CD4-positive, alpha-beta T cell (primary cell): ENCODE measurements at regions not wholly inside any gene's neighbourhood (a gene's known extent, or its start where the extent isn't known, plus 50 kb on each side); places are given as distances from the start of the nearest gene placed in this dataset.

ENCODE experiments used
- ATAC-seq: fragments of 200-7000 bp; cut with Tn5 transposase; one replicate; pipeline ENCODE4 v1.10.0; 2022; ENCODE audit warnings: mild to moderate bottlenecking; ENCODE audit not compliant: poor library complexity
- CTCF ChIA-PET: fragments of 350-600 bp; sonication (Branson Sonifier 250); formaldehyde crosslinking; loops from one replicate; lab custom pipeline; 2021; ENCODE audit warnings: antibody characterized with exemption, inconsistent platforms; lab: Charles Lee
- POLR2A ChIA-PET: fragments of 350-600 bp; sonication (Branson Sonifier 250); formaldehyde crosslinking; loops from one replicate; lab custom pipeline; 2021; ENCODE audit warnings: antibody characterized with exemption, inconsistent platforms; lab: Charles Lee
- DNase-seq, 14 experiments: peaks; one replicate each; pipeline ENCODE4 v3.0.0-alpha.2; 2013 to 2020; ENCODE audit warnings: mixed read lengths in 2 of 14
- H3K27ac ChIP-seq, 2 donors: one replicate each; pipeline versions ENCODE4 v1.5.1 to v1.7.0; 2013; ENCODE audit warnings: low read length in 2 of 2, low read depth in 1 of 2, mild to moderate bottlenecking in 1 of 2
- H3K27me3 ChIP-seq, 2 experiments: 1 replicate in 1 of 2; 2 replicates in 1 of 2; pipeline versions ENCODE4 v1.6.1 to v1.7.0; 2013; ENCODE audit warnings: low read length in 2 of 2, control low read depth in 1 of 2, mild to moderate bottlenecking in 1 of 2, moderate library complexity in 1 of 2; ENCODE audit not compliant: insufficient read depth in 2 of 2, control insufficient read depth in 1 of 2
- H3K36me3 ChIP-seq: one replicate; pipeline ENCODE4 v1.6.1; 2013; ENCODE audit warnings: low read length, control low read depth; ENCODE audit not compliant: insufficient read depth
- H3K4me1 ChIP-seq: one replicate; pipeline ENCODE4 v1.6.1; 2013; ENCODE audit warnings: low read length, control low read depth; ENCODE audit not compliant: insufficient read depth
- H3K4me3 ChIP-seq: one replicate; pipeline ENCODE4 v1.5.1; 2013; ENCODE audit warnings: mild to moderate bottlenecking, low read length, moderate library complexity
- H3K9me3 ChIP-seq, 2 experiments: 1 replicate in 1 of 2; 2 replicates in 1 of 2; pipeline versions ENCODE4 v1.6.1 to v1.7.0; 2013; ENCODE audit warnings: low read length in 2 of 2, mild to moderate bottlenecking in 2 of 2, control low read depth in 1 of 2, moderate library complexity in 1 of 2; ENCODE audit not compliant: control insufficient read depth in 1 of 2, insufficient read depth in 1 of 2
- H3K27ac Mint-ChIP-seq: one replicate; pipeline ENCODE4 v1.8.0; 2020; ENCODE audit warnings: mixed read lengths
- H3K27me3 Mint-ChIP-seq: one replicate; pipeline ENCODE4 v1.8.0; 2021; ENCODE audit warnings: mixed read lengths
- H3K36me3 Mint-ChIP-seq: one replicate; pipeline ENCODE4 v1.8.0; 2021; ENCODE audit warnings: low read depth, mixed read lengths
- H3K4me1 Mint-ChIP-seq: one replicate; pipeline ENCODE4 v1.8.0; 2021; ENCODE audit warnings: low read depth, mixed read lengths
- H3K4me3 Mint-ChIP-seq: one replicate; pipeline ENCODE4 v1.8.0; 2020; ENCODE audit warnings: mild to moderate bottlenecking, mixed read lengths
- H3K9me3 Mint-ChIP-seq: one replicate; pipeline ENCODE4 v1.8.0; 2020; ENCODE audit warnings: mixed read lengths
- intact Hi-C, 2 experiments: fragments of 100-400 bp; cut with DNase I in 1 of 2; cut with micrococcal nuclease in 1 of 2; formaldehyde crosslinking; loops; one replicate each; pipeline versions ENCODE4 v1.15.1 to v1.9.0; 2023 to 2025; cut with DNase I, micrococcal nuclease
- TF ChIP-seq, protein P1 (sequence below): fragments of 200-600 bp; IDR thresholded peaks from one replicate; pipeline ENCODE4 v1.8.0; 2022; ENCODE audit warnings: antibody characterized with exemption, mild to moderate bottlenecking

DNA sequence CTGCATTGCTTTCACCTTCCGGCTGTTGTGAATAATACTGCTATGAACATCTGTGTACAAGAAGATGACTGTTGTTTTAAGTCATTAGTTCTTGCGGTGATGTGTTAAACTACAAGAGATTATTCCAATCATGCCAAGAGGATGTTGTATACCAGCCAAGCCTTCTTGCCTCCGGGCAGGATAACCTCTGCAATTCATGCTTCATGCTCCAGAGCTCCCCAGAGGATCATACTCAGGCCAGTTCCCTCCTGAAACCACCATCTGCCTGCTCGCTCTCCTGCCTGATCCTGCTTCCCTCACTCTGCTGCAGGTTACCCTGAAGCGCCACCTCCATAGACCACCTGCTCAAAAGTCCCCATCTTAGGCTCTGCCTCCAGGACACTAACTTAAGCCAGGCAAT, 187.1 kb upstream of the PROK2 start:
- Histone ChIP-seq H3K27ac (no peak overlapping the region), H3K4me3 (no peak overlapping the region), H3K27me3 (no peaks in the 10 kb centered on the region), H3K36me3 (no peaks in the 10 kb centered on the region), H3K4me1 (no peaks in the 10 kb centered on the region), H3K9me3 (no peaks in the 10 kb centered on the region)
- TF ChIP-seq, protein P1, sequence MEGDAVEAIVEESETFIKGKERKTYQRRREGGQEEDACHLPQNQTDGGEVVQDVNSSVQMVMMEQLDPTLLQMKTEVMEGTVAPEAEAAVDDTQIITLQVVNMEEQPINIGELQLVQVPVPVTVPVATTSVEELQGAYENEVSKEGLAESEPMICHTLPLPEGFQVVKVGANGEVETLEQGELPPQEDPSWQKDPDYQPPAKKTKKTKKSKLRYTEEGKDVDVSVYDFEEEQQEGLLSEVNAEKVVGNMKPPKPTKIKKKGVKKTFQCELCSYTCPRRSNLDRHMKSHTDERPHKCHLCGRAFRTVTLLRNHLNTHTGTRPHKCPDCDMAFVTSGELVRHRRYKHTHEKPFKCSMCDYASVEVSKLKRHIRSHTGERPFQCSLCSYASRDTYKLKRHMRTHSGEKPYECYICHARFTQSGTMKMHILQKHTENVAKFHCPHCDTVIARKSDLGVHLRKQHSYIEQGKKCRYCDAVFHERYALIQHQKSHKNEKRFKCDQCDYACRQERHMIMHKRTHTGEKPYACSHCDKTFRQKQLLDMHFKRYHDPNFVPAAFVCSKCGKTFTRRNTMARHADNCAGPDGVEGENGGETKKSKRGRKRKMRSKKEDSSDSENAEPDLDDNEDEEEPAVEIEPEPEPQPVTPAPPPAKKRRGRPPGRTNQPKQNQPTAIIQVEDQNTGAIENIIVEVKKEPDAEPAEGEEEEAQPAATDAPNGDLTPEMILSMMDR: no peak
- intact Hi-C loops: no loop called here
- CTCF ChIA-PET: interaction anchor here (1.0 kb wide), 1 partner anchor 10 kb away, joined by 3 read pairs; no protein-coding TSS in a partner anchor
- Mint-ChIP-seq H3K27me3 (peaks cover under 1% of the 10 kb centered on the region), H3K27ac (no peak overlapping the region), H3K4me3 (no peak overlapping the region), H3K4me1 (no peaks in the 10 kb centered on the region), H3K9me3 (no peaks in the 10 kb centered on the region), H3K36me3 (no peaks in the 10 kb centered on the region)
- DNase-seq (no peak), ATAC-seq (no peak)
- POLR2A ChIA-PET: no interaction called here

DNA sequence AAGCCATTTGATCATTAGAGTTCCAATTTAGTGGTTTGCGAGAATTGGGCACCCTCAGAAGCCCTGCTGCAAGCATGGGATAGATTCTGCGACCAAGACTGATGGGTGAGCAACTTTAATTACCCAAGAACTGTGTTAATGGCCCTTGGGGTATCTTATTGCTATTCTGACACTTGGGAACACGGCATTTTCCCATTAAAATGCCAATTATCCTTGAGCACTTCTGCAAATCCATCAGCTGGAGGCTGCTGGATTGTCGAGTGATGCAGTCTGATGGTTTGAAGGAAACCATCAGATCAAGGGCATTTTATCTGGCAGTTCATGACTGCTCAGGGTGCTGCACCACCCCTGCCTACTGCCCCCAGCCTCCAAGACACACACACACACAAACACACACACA, 183.6 kb upstream of the PROK2 start:
- TF ChIP-seq, protein P1: no peak
- DNase-seq (no peak), ATAC-seq (no peak)
- Histone ChIP-seq H3K27me3 (no peaks in the 10 kb centered on the region), H3K9me3 (no peaks in the 10 kb centered on the region), H3K4me3 (no peak overlapping the region), H3K4me1 (no peaks in the 10 kb centered on the region), H3K27ac (no peak overlapping the region), H3K36me3 (no peaks in the 10 kb centered on the region)
- Mint-ChIP-seq H3K36me3 (no peaks in the 10 kb centered on the region), H3K27me3 (peaks cover 5% of the 10 kb centered on the region), H3K27ac (no peak overlapping the region), H3K9me3 (no peaks in the 10 kb centered on the region), H3K4me1 (no peaks in the 10 kb centered on the region), H3K4me3 (no peak overlapping the region)
- intact Hi-C loops: no loop called here
- ChIA-PET CTCF (no interaction called here), POLR2A (no interaction called here)

DNA sequence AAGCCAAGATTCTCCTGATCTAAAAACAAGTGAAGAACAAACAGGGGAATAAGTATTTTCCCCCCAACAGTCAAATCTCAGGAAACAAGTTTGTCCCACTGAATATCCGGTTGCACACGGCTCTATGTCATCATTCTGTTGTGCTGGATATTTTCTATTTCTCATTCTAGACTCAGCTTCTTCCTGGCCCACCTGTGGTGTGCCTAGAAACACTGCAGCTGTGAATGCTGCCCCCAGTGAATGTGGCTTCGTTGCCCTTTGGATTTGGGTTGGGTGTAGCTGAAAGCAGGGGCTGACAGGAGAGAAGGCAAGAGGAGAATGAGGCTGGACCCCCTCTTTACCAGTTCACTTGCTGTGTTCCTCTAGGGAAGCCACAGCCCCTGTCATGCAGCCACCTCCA, 181.2 kb upstream of the PROK2 start:
- intact Hi-C loops: no loop called here
- POLR2A ChIA-PET: no interaction called here
- DNase-seq: no peak

More for the DNA sequence above, 181.2 kb upstream of the PROK2 start:
- H3K27me3 Mint-ChIP-seq: peaks cover 5% of the 10 kb centered on the region
- H3K4me1 Mint-ChIP-seq: no peaks in the 10 kb centered on the region
- no peaks in the 10 kb centered on the region for H3K9me3 Mint-ChIP-seq
- Histone ChIP-seq H3K4me3 (no peak overlapping the region), H3K27ac (no peak overlapping the region), H3K4me1 (no peaks in the 10 kb centered on the region), H3K9me3 (no peaks in the 10 kb centered on the region), H3K36me3 (no peaks in the 10 kb centered on the region), H3K27me3 (no peaks in the 10 kb centered on the region)
- no peaks in the 10 kb centered on the region for H3K36me3 Mint-ChIP-seq
- H3K4me3 Mint-ChIP-seq: no peak overlapping the region
- TF ChIP-seq, protein P1: no peak
- H3K27ac Mint-ChIP-seq: no peak overlapping the region
- CTCF ChIA-PET: no interaction called here
- no peak for ATAC-seq
